Endothelial cell of umbilical vein (primary cell): ENCODE measurements at regions not wholly inside any gene's neighbourhood (a gene's known extent, or its start where the extent isn't known, plus 50 kb on each side); places are given as distances from the start of the nearest gene placed in this dataset.
"Not testable (repeated sequence)": the region's sequence is repeated elsewhere in the genome, so short reads cannot be mapped to it uniquely, and the experiment has no call there.

Experiments
- CTCF ChIP-seq, 2 donors: IDR thresholded peaks; 1 replicate in 1 of 2; 2 replicates in 1 of 2; pipeline ENCODE4 v1.5.1; 2011; ENCODE audit warnings: low read length in 2 of 2, mild to moderate bottlenecking in 2 of 2, moderate library complexity in 2 of 2, control low read depth in 1 of 2, inconsistent platforms in 1 of 2, low read depth in 1 of 2; ENCODE audit not compliant: insufficient read depth in 1 of 2; ENCODE audit errors: extremely low read depth in 1 of 2
- EZH2 ChIP-seq: IDR thresholded peaks from 2 replicates; pipeline ENCODE4 v1.6.1; 2012; ENCODE audit warnings: borderline replicate concordance, low read depth, mild to moderate bottlenecking, moderate library complexity, low read length, inconsistent platforms; ENCODE audit not compliant: severe bottlenecking
- JUN ChIP-seq: IDR thresholded peaks from 2 replicates; pipeline ENCODE4 v1.6.1; 2011; ENCODE audit warnings: borderline replicate concordance, low read depth; ENCODE audit not compliant: insufficient read length, insufficient read depth
- POLR2A ChIP-seq: IDR thresholded peaks from 2 replicates; pipeline ENCODE4 v1.6.1; 2012; ENCODE audit warnings: low read depth, mild to moderate bottlenecking, control low read depth, low read length
- POLR2AphosphoS5 ChIP-seq: IDR thresholded peaks from 2 replicates; pipeline ENCODE4 v1.6.1; 2012; ENCODE audit warnings: low read depth, mild to moderate bottlenecking, control low read depth, low read length, moderate library complexity; ENCODE audit not compliant: insufficient read depth

GRCh38 chr12:14215949-14216348 lies 149.5 kb upstream of the ATF7IP start:
- not testable (repeated sequence) for TF ChIP-seq CTCF (IDR thresholded peaks at IDR 0.05; ENCODE audit: extremely low read depth in 1 of 2, insufficient read depth in 1 of 2, low read depth in 1 of 2, low read length in 2 of 2); JUN; POLR2AphosphoS5; POLR2A; EZH2
